ENCODE measurements at regions not wholly inside any gene's neighbourhood (a gene's known extent, or its start where the extent isn't known, plus 50 kb on each side); places are given as distances from the start of the nearest gene placed in this dataset.

- Histone ChIP-seq H3F3A (ENCODE audit: low read depth) (0 out of 2 replicates have a peak, but pooled peaks cover 3% of the 10 kb centered on the region), H3K4me2 (ENCODE audit: low read depth, low read length, poor library complexity, severe bottlenecking) (no peak overlapping the region), H3K9ac (ENCODE audit: low read depth, low read length, poor library complexity, severe bottlenecking) (no peak overlapping the region), H3K27me3 (ENCODE audit: insufficient read depth, low read length, poor library complexity, severe bottlenecking) (no peaks in the 10 kb centered on the region), H3K4me1 (ENCODE audit: insufficient read depth, low read length, poor library complexity, severe bottlenecking) (peaks cover 47% of the 10 kb centered on the region), H3K9me3 (ENCODE audit: insufficient read depth, low read depth, low read length) (no peaks in the 10 kb centered on the region), H3K4me3 (ENCODE audit: low read length, poor library complexity, severe bottlenecking) (no peak overlapping the region), H2AFZ (ENCODE audit: low read length) (no peak overlapping the region), H3K9me2 (replicated peaks; ENCODE audit: low read depth, low read length) (no peaks in the 10 kb centered on the region), H4K20me1 (ENCODE audit: insufficient read depth, low read length, poor library complexity, severe bottlenecking) (no peaks in the 10 kb centered on the region), H3K36me3 (ENCODE audit: insufficient read depth, low read length) (no peaks in the 10 kb centered on the region), H3K79me2 (ENCODE audit: insufficient read depth, low read length) (no peaks in the 10 kb centered on the region)
- no peak for TF ChIP-seq EZH2phosphoT487 (IDR thresholded peaks at IDR 0.05; ENCODE audit: borderline replicate concordance)
- TF ChIP-seq CTCF (conservative IDR thresholded peaks at IDR 0.05; ENCODE audit: low read length), result no peak
These were observed 294.5 kb upstream of the NRIP1 start for GRCh38 chr21:15359251-15359650.

GRCh38 chr21:15362458-15362857 is 297.7 kb upstream of the NRIP1 start:
- Histone ChIP-seq H3K36me3 (ENCODE audit: insufficient read depth, low read length) (no peaks in the 10 kb centered on the region), H3K9me2 (replicated peaks; ENCODE audit: low read depth, low read length) (no peaks in the 10 kb centered on the region), H2AFZ (ENCODE audit: low read length) (no peak overlapping the region), H3K4me2 (ENCODE audit: low read depth, low read length, poor library complexity, severe bottlenecking) (no peak overlapping the region), H4K20me1 (ENCODE audit: insufficient read depth, low read length, poor library complexity, severe bottlenecking) (no peaks in the 10 kb centered on the region), H3K4me3 (ENCODE audit: low read length, poor library complexity, severe bottlenecking) (no peak overlapping the region), H3K27me3 (ENCODE audit: insufficient read depth, low read length, poor library complexity, severe bottlenecking) (no peaks in the 10 kb centered on the region), H3K4me1 (ENCODE audit: insufficient read depth, low read length, poor library complexity, severe bottlenecking) (peaks cover 24% of the 10 kb centered on the region), H3K9ac (ENCODE audit: low read depth, low read length, poor library complexity, severe bottlenecking) (no peak overlapping the region), H3F3A (ENCODE audit: low read depth) (no peaks in the 10 kb centered on the region), H3K79me2 (ENCODE audit: insufficient read depth, low read length) (no peaks in the 10 kb centered on the region), H3K9me3 (ENCODE audit: insufficient read depth, low read depth, low read length) (0 out of 2 replicates have a peak, but pooled peaks cover 6% of the 10 kb centered on the region)
- no peak for TF ChIP-seq CTCF (conservative IDR thresholded peaks at IDR 0.05; ENCODE audit: low read length)
- TF ChIP-seq EZH2phosphoT487 (IDR thresholded peaks at IDR 0.05; ENCODE audit: borderline replicate concordance), result no peak

DNA sequence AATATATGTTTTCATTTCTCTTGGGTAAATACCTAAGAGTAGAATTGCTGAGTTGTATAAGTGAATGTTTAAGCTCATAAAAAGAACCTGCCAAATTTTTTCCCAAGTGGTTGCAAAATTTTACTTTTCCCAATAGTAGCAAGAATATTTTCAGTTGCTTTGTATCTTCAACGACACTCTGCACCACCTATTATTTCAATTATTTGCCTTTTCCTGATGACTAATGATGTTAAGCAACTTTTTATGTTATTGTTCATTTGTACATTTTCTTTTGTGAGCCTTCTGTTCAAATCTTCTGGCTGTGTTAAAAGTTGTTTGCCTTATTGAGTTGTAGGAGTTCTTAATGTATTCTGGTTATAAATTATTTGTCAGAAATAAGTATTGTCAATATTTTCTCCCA is 299.1 kb upstream of the NRIP1 start:
- no peaks in the 10 kb centered on the region for H3K36me3 ChIP-seq (ENCODE audit: insufficient read depth, low read length)
- 0 out of 2 replicates have a peak, but pooled peaks cover 6% of the 10 kb centered on the region for H3K9me3 ChIP-seq (ENCODE audit: insufficient read depth, low read depth, low read length)
- H4K20me1 ChIP-seq (ENCODE audit: insufficient read depth, low read length, poor library complexity, severe bottlenecking), result no peaks in the 10 kb centered on the region
- H3K9ac ChIP-seq (ENCODE audit: low read depth, low read length, poor library complexity, severe bottlenecking), result no peak overlapping the region
- H2AFZ ChIP-seq (ENCODE audit: low read length), result no peak overlapping the region
- no peaks in the 10 kb centered on the region for H3F3A ChIP-seq (ENCODE audit: low read depth)
- H3K9me2 ChIP-seq (replicated peaks; ENCODE audit: low read depth, low read length), result no peaks in the 10 kb centered on the region
- no peaks in the 10 kb centered on the region for H3K27me3 ChIP-seq (ENCODE audit: insufficient read depth, low read length, poor library complexity, severe bottlenecking)
- no peaks in the 10 kb centered on the region for H3K79me2 ChIP-seq (ENCODE audit: insufficient read depth, low read length)
- H3K4me2 ChIP-seq (ENCODE audit: low read depth, low read length, poor library complexity, severe bottlenecking), result no peak overlapping the region
- H3K4me1 ChIP-seq (ENCODE audit: insufficient read depth, low read length, poor library complexity, severe bottlenecking), result peaks cover 13% of the 10 kb centered on the region
- no peak overlapping the region for H3K4me3 ChIP-seq (ENCODE audit: low read length, poor library complexity, severe bottlenecking)
- TF ChIP-seq CTCF (conservative IDR thresholded peaks at IDR 0.05; ENCODE audit: low read length), result no peak
- no peak for TF ChIP-seq EZH2phosphoT487 (IDR thresholded peaks at IDR 0.05; ENCODE audit: borderline replicate concordance)
